Vagina (tissue), 2 donors: ENCODE measurements at regions not wholly inside any gene's neighbourhood (a gene's known extent, or its start where the extent isn't known, plus 50 kb on each side); places are given as distances from the start of the nearest gene placed in this dataset.

Source experiments
- CTCF ChIP-seq, 3 experiments: fragments of 450-650 bp in 2 of 3; fragments of 200-600 bp in 1 of 3; sonication (generic) in 1 of 3; IDR thresholded peaks; one replicate each; pipeline ENCODE4 v1.5.1; 2017 to 2019; ENCODE audit warnings: antibody characterized with exemption in 3 of 3, mild to moderate bottlenecking in 2 of 3, moderate library complexity in 2 of 3
- POLR2A ChIP-seq, 2 donors: fragments of 450-650 bp; IDR thresholded peaks; one replicate each; pipeline ENCODE4 v1.6.1; 2017; ENCODE audit warnings: antibody characterized with exemption in 2 of 2, mild to moderate bottlenecking in 2 of 2, moderate library complexity in 2 of 2
- POLR2AphosphoS5 ChIP-seq, 2 donors: sonication (generic); formaldehyde crosslinking; IDR thresholded peaks; one replicate each; pipeline ENCODE4 v1.9.0; 2017; ENCODE audit warnings: antibody characterized with exemption in 2 of 2, mild to moderate bottlenecking in 2 of 2, low read depth in 1 of 2; ENCODE audit not compliant: insufficient read depth in 1 of 2

GRCh38 chr7:26034391-26034790 is 117.6 kb upstream of the NFE2L3 start:
- TF ChIP-seq CTCF (IDR thresholded peaks at IDR 0.05) (no peak), POLR2A (IDR thresholded peaks at IDR 0.05) (no peak), POLR2AphosphoS5 (IDR thresholded peaks at IDR 0.05; ENCODE audit: insufficient read depth in 1 of 2, low read depth in 1 of 2) (no peak)
